Stimulated activated CD4-positive, alpha-beta T cell treated with anti-CD3 and anti-CD28 coated beads, Interleukin-2, amount 100 ng/mL, for 24 hours (primary cell): ENCODE measurements at regions not wholly inside any gene's neighbourhood (a gene's known extent, or its start where the extent isn't known, plus 50 kb on each side); places are given as distances from the start of the nearest gene placed in this dataset.

Source experiments
- DNase-seq, 2 donors: peaks; one replicate each; pipeline ENCODE4 v3.0.0-alpha.2; 2020

GRCh38 chr2:120461092-120461491, 115.2 kb downstream of the INHBB start:
- no peak for DNase-seq

- no peak for DNase-seq
These were observed 115.9 kb downstream of the INHBB start for GRCh38 chr2:120461546-120462537.

- DNase-seq = no peak
These were observed 117.6 kb downstream of the INHBB start for GRCh38 chr2:120463527-120463926.

GRCh38 chr2:120463996-120464395, 118.1 kb downstream of the INHBB start:
- no peak for DNase-seq

- no peak for DNase-seq
These were observed 118.6 kb downstream of the INHBB start for GRCh38 chr2:120464448-120464931.

GRCh38 chr2:120465012-120465700, 119.2 kb downstream of the INHBB start:
- no peak for DNase-seq

- DNase-seq = no peak
These were observed 119.7 kb downstream of the INHBB start for GRCh38 chr2:120465701-120465988.

- no peak for DNase-seq
These were observed 120.2 kb downstream of the INHBB start for GRCh38 chr2:120465989-120466703.

- DNase-seq = no peak
These were observed 120.7 kb downstream of the INHBB start for GRCh38 chr2:120466704-120467054.

- no peak for DNase-seq
These were observed 122.2 kb downstream of the INHBB start for GRCh38 chr2:120468136-120468535.

- no peak for DNase-seq
These were observed 123.5 kb downstream of the INHBB start for GRCh38 chr2:120469426-120469825.

GRCh38 chr2:120470041-120470965, 124.4 kb downstream of the INHBB start:
- no peak for DNase-seq

GRCh38 chr2:120471166-120471565, 125.2 kb downstream of the INHBB start:
- DNase-seq = no peak

GRCh38 chr2:120472031-120472430, 126.1 kb downstream of the INHBB start:
- no peak for DNase-seq

- no peak for DNase-seq
These were observed 127.0 kb downstream of the INHBB start for GRCh38 chr2:120472891-120473309.

- no peak for DNase-seq
These were observed 127.8 kb downstream of the INHBB start for GRCh38 chr2:120473522-120474271.

GRCh38 chr2:120474486-120474885, 128.6 kb downstream of the INHBB start:
- no peak for DNase-seq

- no peak for DNase-seq
These were observed 130.2 kb downstream of the INHBB start for GRCh38 chr2:120476141-120476540.

- DNase-seq = no peak
These were observed 131.3 kb downstream of the INHBB start for GRCh38 chr2:120477198-120477597.

GRCh38 chr2:120477831-120478481, 132.0 kb downstream of the INHBB start:
- DNase-seq = no peak

- no peak for DNase-seq
These were observed 134.5 kb downstream of the INHBB start for GRCh38 chr2:120480346-120480902.
